Stimulated activated naive CD4-positive, alpha-beta T cell (primary cell): ENCODE measurements at regions not wholly inside any gene's neighbourhood (a gene's known extent, or its start where the extent isn't known, plus 50 kb on each side); places are given as distances from the start of the nearest gene placed in this dataset.

Experiments
- DNase-seq, 6 experiments: peaks; one replicate each; lab custom pipeline; 2025; lab: John Stamatoyannopoulos, UW

GRCh38 chr5:99005506-99005905 lies 76.7 kb upstream of the CHD1 start:
- no peak for DNase-seq

- peak in 2 of 6 experiments; percentile 9 for DNase-seq
Observed at GRCh38 chr5:99004960-99005359, 76.2 kb upstream of the CHD1 start.

- no peak for DNase-seq
Observed at GRCh38 chr5:99000876-99001275, 72.1 kb upstream of the CHD1 start.

- DNase-seq, result no peak
Observed at GRCh38 chr5:99000221-99000620, 71.4 kb upstream of the CHD1 start.

GRCh38 chr5:98999631-99000030 lies 70.8 kb upstream of the CHD1 start:
- DNase-seq, result no peak

GRCh38 chr5:98997000-98997399 lies 68.2 kb upstream of the CHD1 start:
- DNase-seq, result no peak

GRCh38 chr5:98994611-98995010 lies 65.8 kb upstream of the CHD1 start:
- DNase-seq, result no peak

- DNase-seq, result no peak
Observed at GRCh38 chr5:98993512-98993911, 64.7 kb upstream of the CHD1 start.

GRCh38 chr5:98992552-98992951 lies 63.7 kb upstream of the CHD1 start:
- DNase-seq, result no peak

- no peak for DNase-seq
Observed at GRCh38 chr5:98989727-98990126, 60.9 kb upstream of the CHD1 start.

- no peak for DNase-seq
Observed at GRCh38 chr5:98986587-98986986, 57.8 kb upstream of the CHD1 start.

GRCh38 chr5:98982880-98983279 lies 54.1 kb upstream of the CHD1 start:
- DNase-seq, result no peak
